Trophoblast cell (in vitro differentiated cells and primary cell): ENCODE measurements at regions not wholly inside any gene's neighbourhood (a gene's known extent, or its start where the extent isn't known, plus 50 kb on each side); places are given as distances from the start of the nearest gene placed in this dataset.
"Not testable (repeated sequence)": the region's sequence is repeated elsewhere in the genome, so short reads cannot be mapped to it uniquely, and the experiment has no call there.

Experiments used
- DNase-seq, 2 donors: peaks; one replicate each; pipeline ENCODE4 v3.0.0-alpha.2; 2016
- H2AFZ ChIP-seq: 2 replicates; pipeline ENCODE4 v1.6.1; 2013; ENCODE audit warnings: low read length, moderate library complexity, mild to moderate bottlenecking; ENCODE audit not compliant: insufficient read depth, poor library complexity
- H2AK5ac ChIP-seq: 2 replicates; pipeline ENCODE4 v1.6.1; 2013; ENCODE audit warnings: mild to moderate bottlenecking, low read length
- H2BK120ac ChIP-seq: 2 replicates; pipeline ENCODE4 v1.6.1; 2013; ENCODE audit warnings: low read length, mild to moderate bottlenecking, moderate library complexity; ENCODE audit not compliant: insufficient read depth, poor library complexity
- H2BK12ac ChIP-seq: 2 replicates; pipeline ENCODE4 v1.6.1; 2013; ENCODE audit warnings: mild to moderate bottlenecking, low read length, moderate library complexity
- H2BK5ac ChIP-seq: 2 replicates; pipeline ENCODE4 v1.6.1; 2013; ENCODE audit warnings: low read length, low read depth, moderate library complexity, mild to moderate bottlenecking; ENCODE audit not compliant: poor library complexity
- H3K14ac ChIP-seq: 2 replicates; pipeline ENCODE4 v1.6.1; 2013; ENCODE audit warnings: mild to moderate bottlenecking, low read length
- H3K18ac ChIP-seq: 2 replicates; pipeline ENCODE4 v1.6.1; 2013; ENCODE audit warnings: mild to moderate bottlenecking, low read length
- H3K23ac ChIP-seq: 2 replicates; pipeline ENCODE4 v1.6.1; 2013; ENCODE audit warnings: low read length
- H3K27ac ChIP-seq: 2 replicates; pipeline ENCODE4 v1.5.1; 2013; ENCODE audit warnings: low read depth, mild to moderate bottlenecking, inconsistent platforms, low read length, moderate library complexity
- H3K27me3 ChIP-seq: 2 replicates; pipeline ENCODE4 v1.6.1; 2013; ENCODE audit warnings: inconsistent platforms, mild to moderate bottlenecking, low read length, moderate library complexity; ENCODE audit not compliant: insufficient read depth
- H3K36me3 ChIP-seq, 2 experiments: 1 replicate in 1 of 2; 2 replicates in 1 of 2; pipeline ENCODE4 v1.6.1; 2013; ENCODE audit warnings: low read length in 2 of 2, mild to moderate bottlenecking in 2 of 2, moderate library complexity in 1 of 2; ENCODE audit not compliant: insufficient read depth in 2 of 2, control insufficient read depth in 1 of 2
- H3K4ac ChIP-seq: 2 replicates; pipeline ENCODE4 v1.6.1; 2013; ENCODE audit warnings: low read depth, mild to moderate bottlenecking, low read length, moderate library complexity
- H3K4me1 ChIP-seq, 2 experiments: 1 replicate in 1 of 2; 2 replicates in 1 of 2; pipeline ENCODE4 v1.6.1; 2013; ENCODE audit warnings: low read length in 2 of 2, mild to moderate bottlenecking in 2 of 2, moderate library complexity in 1 of 2; ENCODE audit not compliant: insufficient read depth in 2 of 2, control insufficient read depth in 1 of 2
- H3K4me2 ChIP-seq: 2 replicates; pipeline ENCODE4 v1.6.1; 2013; ENCODE audit warnings: inconsistent platforms, mild to moderate bottlenecking, low read length, moderate library complexity
- H3K4me3 ChIP-seq: 2 replicates; pipeline ENCODE4 v1.5.1; 2013; ENCODE audit warnings: mild to moderate bottlenecking, low read depth, low read length, inconsistent platforms
- H3K79me1 ChIP-seq: one replicate; pipeline ENCODE4 v1.6.1; 2013; ENCODE audit warnings: low read length
- H3K79me2 ChIP-seq: 2 replicates; pipeline ENCODE4 v1.6.1; 2013; ENCODE audit warnings: low read length, mild to moderate bottlenecking; ENCODE audit not compliant: control insufficient read depth, insufficient read depth, poor library complexity
- H3K9ac ChIP-seq: 2 replicates; pipeline ENCODE4 v1.6.1; 2013; ENCODE audit warnings: mild to moderate bottlenecking, low read length
- H3K9me3 ChIP-seq: 2 replicates; pipeline ENCODE4 v1.6.1; 2013; ENCODE audit warnings: low read depth, mild to moderate bottlenecking, control low read depth, inconsistent platforms, low read length; ENCODE audit not compliant: insufficient read depth
- H4K12ac ChIP-seq: 2 replicates; pipeline ENCODE4 v1.6.1; 2013; ENCODE audit warnings: low read depth, mild to moderate bottlenecking, low read length, moderate library complexity
- H4K8ac ChIP-seq: 2 replicates; pipeline ENCODE4 v1.6.1; 2013; ENCODE audit warnings: low read depth, mild to moderate bottlenecking, low read length, moderate library complexity
- H4K91ac ChIP-seq: one replicate; pipeline ENCODE4 v1.6.1; 2013; ENCODE audit warnings: low read depth, mild to moderate bottlenecking, low read length, moderate library complexity
- WGBS: extraction: QIAGEN DNeasy Blood & Tissue Kit; methylation state at CpG from one replicate; pipeline ENCODE4 v1.1.7; 2013; ENCODE audit warnings: missing lambda C conversion rate; ENCODE audit not compliant: insufficient read length, insufficient coverage; ENCODE audit errors: extremely low coverage; 5-methylcytosine and 5-hydroxymethylcytosine counted together

DNA sequence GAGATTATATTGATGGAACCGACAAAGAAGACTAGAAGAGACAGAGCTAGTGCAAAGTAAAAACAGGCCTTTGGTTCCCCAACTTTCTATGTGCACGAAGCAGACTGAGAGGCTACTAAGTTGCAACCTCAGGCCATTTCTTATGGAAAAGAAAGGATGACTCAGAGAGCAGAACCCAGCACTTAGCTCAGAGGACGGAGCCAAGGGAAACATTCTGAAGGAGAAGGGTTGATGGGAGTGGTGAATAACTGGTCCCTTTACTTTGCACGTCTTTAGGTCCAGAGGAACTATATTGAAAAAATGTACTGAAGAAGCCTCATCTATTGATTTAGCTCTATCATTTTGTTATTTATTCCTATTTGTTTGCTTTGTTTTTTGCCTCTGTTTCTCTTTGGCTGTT, 182.1 kb downstream of the CPE start:
- H3K36me3 ChIP-seq, result no peaks in the 10 kb centered on the region
- no peaks in the 10 kb centered on the region for H3K27me3 ChIP-seq
- H4K8ac ChIP-seq, result no peak overlapping the region
- no peak overlapping the region for H2BK120ac ChIP-seq
- H2AK5ac ChIP-seq, result no peak overlapping the region
- H3K4ac ChIP-seq, result no peak overlapping the region
- no peak overlapping the region for H3K4me2 ChIP-seq
- no peak for DNase-seq
- no peak overlapping the region for H2BK12ac ChIP-seq
- no peak overlapping the region for H3K27ac ChIP-seq
- H2AFZ ChIP-seq, result no peak overlapping the region
- H3K4me1 ChIP-seq, result no peaks in the 10 kb centered on the region
- no CpG with 5 or more reads among the region's 4 CpGs for WGBS
- no peaks in the 10 kb centered on the region for H3K9me3 ChIP-seq
- H3K4me3 ChIP-seq, result no peak overlapping the region
- H3K18ac ChIP-seq, result no peak overlapping the region
- H3K14ac ChIP-seq, result no peak overlapping the region
- H4K91ac ChIP-seq, result no peak overlapping the region
- H2BK5ac ChIP-seq, result no peak overlapping the region
- H3K79me2 ChIP-seq, result no peaks in the 10 kb centered on the region
- no peaks in the 10 kb centered on the region for H3K79me1 ChIP-seq
- H3K9ac ChIP-seq, result no peak overlapping the region
- no peak overlapping the region for H3K23ac ChIP-seq
- H4K12ac ChIP-seq, result no peak overlapping the region

DNA sequence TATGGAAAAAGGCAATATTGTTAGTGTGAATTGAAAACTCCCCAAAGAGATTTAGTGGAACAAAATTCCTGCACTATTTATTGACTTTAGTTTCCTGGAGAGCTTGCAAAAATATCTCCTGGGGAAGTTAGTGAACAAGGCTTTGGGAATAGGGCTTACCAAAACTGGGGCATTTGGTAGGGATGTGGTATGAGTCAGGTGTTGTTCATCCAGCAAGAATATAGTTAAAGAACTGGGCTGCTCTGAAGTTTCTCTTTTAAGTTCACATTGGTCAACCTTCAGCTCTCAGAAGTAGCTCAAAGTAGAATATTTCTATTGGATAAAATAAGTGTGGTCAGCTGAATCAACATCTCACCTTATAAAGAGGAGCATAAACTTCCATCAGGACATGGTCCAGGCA, 185.0 kb downstream of the CPE start:
- Histone ChIP-seq H4K12ac (no peak overlapping the region), H2BK5ac (no peak overlapping the region), H3K14ac (no peak overlapping the region), H3K79me2 (no peaks in the 10 kb centered on the region), H2AK5ac (no peak overlapping the region), H3K23ac (no peak overlapping the region), H3K4ac (no peak overlapping the region), H4K8ac (no peak overlapping the region), H2BK120ac (no peak overlapping the region), H4K91ac (no peak overlapping the region), H2AFZ (no peak overlapping the region), H3K9me3 (no peaks in the 10 kb centered on the region), H3K9ac (no peak overlapping the region), H3K27me3 (no peaks in the 10 kb centered on the region), H3K18ac (no peak overlapping the region), H3K4me3 (no peak overlapping the region), H3K27ac (no peak overlapping the region), H3K4me2 (no peak overlapping the region), H3K4me1 (no peaks in the 10 kb centered on the region), H3K36me3 (no peaks in the 10 kb centered on the region), H3K79me1 (no peaks in the 10 kb centered on the region), H2BK12ac (no peak overlapping the region)
- no peak for DNase-seq

- Histone ChIP-seq H2AK5ac (no peak overlapping the region), H3K4ac (no peak overlapping the region), H2AFZ (no peak overlapping the region), H2BK12ac (no peak overlapping the region), H3K4me3 (no peak overlapping the region), H3K27ac (no peak overlapping the region), H3K18ac (no peak overlapping the region), H4K12ac (no peak overlapping the region), H3K23ac (no peak overlapping the region), H2BK120ac (no peak overlapping the region), H4K8ac (no peak overlapping the region), H3K4me2 (no peak overlapping the region), H3K36me3 (no peaks in the 10 kb centered on the region), H2BK5ac (no peak overlapping the region), H3K4me1 (no peaks in the 10 kb centered on the region), H3K9ac (no peak overlapping the region), H3K79me2 (no peaks in the 10 kb centered on the region), H3K79me1 (no peaks in the 10 kb centered on the region), H4K91ac (no peak overlapping the region), H3K9me3 (no peaks in the 10 kb centered on the region), H3K14ac (no peak overlapping the region), H3K27me3 (no peaks in the 10 kb centered on the region)
- no peak for DNase-seq
- WGBS, result no CpG with 5 or more reads among the region's 8 CpGs
Measured at GRCh38 chr4:165569031-165569430, 190.2 kb downstream of the CPE start.

DNA sequence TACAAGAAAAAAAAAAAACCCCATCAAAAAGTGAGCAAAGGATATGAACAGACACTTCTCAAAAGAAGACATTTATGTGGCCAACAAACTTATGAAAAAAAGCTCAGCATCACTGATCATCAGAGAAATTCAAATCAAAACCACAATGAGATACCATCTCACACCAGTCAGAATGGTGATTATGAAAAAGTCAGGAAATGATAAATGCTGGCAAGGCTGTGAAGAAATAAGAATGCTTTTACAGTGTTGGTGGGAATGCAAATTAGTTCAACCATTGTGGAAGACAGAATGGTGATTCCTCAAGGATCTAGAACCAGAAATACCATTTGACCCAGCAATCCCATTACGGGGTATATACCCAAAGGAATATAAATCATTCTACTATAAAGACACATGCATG, 192.7 kb downstream of the CPE start:
- not testable (repeated sequence) for H3K18ac ChIP-seq, H3K9ac ChIP-seq, DNase-seq, H2BK12ac ChIP-seq, H4K12ac ChIP-seq, H2BK5ac ChIP-seq, H3K79me1 ChIP-seq, H3K27ac ChIP-seq, H3K23ac ChIP-seq, H3K4me3 ChIP-seq, H2AK5ac ChIP-seq, H3K9me3 ChIP-seq, H2AFZ ChIP-seq, H3K4me1 ChIP-seq, H4K91ac ChIP-seq, H3K4me2 ChIP-seq, H4K8ac ChIP-seq, H3K79me2 ChIP-seq, H2BK120ac ChIP-seq, H3K36me3 ChIP-seq, H3K14ac ChIP-seq, H3K4ac ChIP-seq, H3K27me3 ChIP-seq
- WGBS, result no CpG with 5 or more reads among the region's 1 CpG
